HG03039 (cell line): ENCODE measurements at regions not wholly inside any gene's neighbourhood (a gene's known extent, or its start where the extent isn't known, plus 50 kb on each side); places are given as distances from the start of the nearest gene placed in this dataset.

Source experiments
- ATAC-seq: cut with Tn5 transposase; IDR thresholded peaks from one replicate; pipeline ENCODE4 v1.9.1; 2021; ENCODE audit warnings: mild to moderate bottlenecking, moderate library complexity; ENCODE audit not compliant: unreplicated experiment

GRCh38 chr7:45343746-45344145, 186.2 kb downstream of the RAMP3 start:
- ATAC-seq, result no peak

- no peak for ATAC-seq
These were observed 190.2 kb downstream of the RAMP3 start for GRCh38 chr7:45347804-45348203.

- ATAC-seq, result no peak
These were observed 191.5 kb downstream of the RAMP3 start for GRCh38 chr7:45349090-45349489.

GRCh38 chr7:45350896-45351295, 193.3 kb downstream of the RAMP3 start:
- no peak for ATAC-seq

GRCh38 chr7:45358287-45358686, 200.7 kb downstream of the RAMP3 start:
- ATAC-seq, result no peak

GRCh38 chr7:45359250-45359649, 201.7 kb downstream of the RAMP3 start:
- ATAC-seq, result no peak

GRCh38 chr7:45359776-45360175, 202.2 kb downstream of the RAMP3 start:
- no peak for ATAC-seq

GRCh38 chr7:45363669-45364068, 206.1 kb downstream of the RAMP3 start:
- ATAC-seq, result no peak

GRCh38 chr7:45365341-45365740, 207.8 kb downstream of the RAMP3 start:
- no peak for ATAC-seq

GRCh38 chr7:45366475-45366874, 207.7 kb upstream of the ADCY1 start:
- no peak for ATAC-seq

GRCh38 chr7:45367026-45367425, 207.1 kb upstream of the ADCY1 start:
- ATAC-seq, result no peak

GRCh38 chr7:45368129-45368807, 205.9 kb upstream of the ADCY1 start:
- ATAC-seq, result no peak

GRCh38 chr7:45384499-45384898, 189.7 kb upstream of the ADCY1 start:
- ATAC-seq, result no peak

GRCh38 chr7:45387837-45388236, 186.3 kb upstream of the ADCY1 start:
- ATAC-seq, result no peak

- ATAC-seq, result no peak
These were observed 184.9 kb upstream of the ADCY1 start for GRCh38 chr7:45389073-45389872.

GRCh38 chr7:45390180-45390579, 184.0 kb upstream of the ADCY1 start:
- no peak for ATAC-seq

- ATAC-seq, result no peak
These were observed 183.4 kb upstream of the ADCY1 start for GRCh38 chr7:45390731-45391130.

- no peak for ATAC-seq
These were observed 182.3 kb upstream of the ADCY1 start for GRCh38 chr7:45391618-45392451.

GRCh38 chr7:45394117-45394708, 180.0 kb upstream of the ADCY1 start:
- no peak for ATAC-seq

- ATAC-seq, result no peak
These were observed 175.1 kb upstream of the ADCY1 start for GRCh38 chr7:45399069-45399468.

- ATAC-seq, result no peak
These were observed 173.5 kb upstream of the ADCY1 start for GRCh38 chr7:45400680-45401079.
